Neural progenitor cell (in vitro differentiated cells): ENCODE measurements at regions not wholly inside any gene's neighbourhood (a gene's known extent, or its start where the extent isn't known, plus 50 kb on each side); places are given as distances from the start of the nearest gene placed in this dataset.

Experiments
- EZH2 ChIP-seq: fragments of 200-600 bp; sonication (generic); IDR thresholded peaks from 2 replicates; pipeline ENCODE4 v1.6.1; 2017; ENCODE audit warnings: antibody characterized with exemption, mild to moderate bottlenecking, moderate library complexity
- EZH2phosphoT487 ChIP-seq: fragments of 200-600 bp; sonication (generic); IDR thresholded peaks from 2 replicates; pipeline ENCODE4 v1.6.1; 2017; ENCODE audit warnings: antibody characterized with exemption
- TF ChIP-seq, protein P1 (sequence below): fragments of 200-600 bp; sonication (generic); IDR thresholded peaks from 2 replicates; pipeline ENCODE4 v1.5.1; 2017; ENCODE audit warnings: antibody characterized with exemption, mild to moderate bottlenecking

DNA sequence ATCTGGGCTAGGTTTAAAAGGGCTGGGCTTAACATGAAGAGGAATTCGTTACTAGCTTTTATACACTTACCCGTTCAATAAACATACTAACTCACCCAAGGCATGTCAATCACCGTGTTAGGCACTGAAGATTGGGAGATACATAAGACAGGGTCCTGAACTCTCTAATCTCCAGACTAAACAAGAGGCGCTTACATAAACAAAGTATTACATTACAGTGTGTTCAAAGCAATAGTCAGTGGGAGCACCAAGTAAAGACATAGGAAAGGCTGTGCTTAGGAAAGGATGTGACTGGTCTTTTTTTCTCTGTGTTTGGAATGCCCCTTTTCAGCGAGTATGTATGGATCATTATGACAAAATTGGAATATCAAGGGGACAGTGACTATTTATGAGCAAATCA is 203.6 kb upstream of the ADRA1B start:
- TF ChIP-seq EZH2phosphoT487 (no peak), EZH2 (no peak)
- TF ChIP-seq, protein P1, sequence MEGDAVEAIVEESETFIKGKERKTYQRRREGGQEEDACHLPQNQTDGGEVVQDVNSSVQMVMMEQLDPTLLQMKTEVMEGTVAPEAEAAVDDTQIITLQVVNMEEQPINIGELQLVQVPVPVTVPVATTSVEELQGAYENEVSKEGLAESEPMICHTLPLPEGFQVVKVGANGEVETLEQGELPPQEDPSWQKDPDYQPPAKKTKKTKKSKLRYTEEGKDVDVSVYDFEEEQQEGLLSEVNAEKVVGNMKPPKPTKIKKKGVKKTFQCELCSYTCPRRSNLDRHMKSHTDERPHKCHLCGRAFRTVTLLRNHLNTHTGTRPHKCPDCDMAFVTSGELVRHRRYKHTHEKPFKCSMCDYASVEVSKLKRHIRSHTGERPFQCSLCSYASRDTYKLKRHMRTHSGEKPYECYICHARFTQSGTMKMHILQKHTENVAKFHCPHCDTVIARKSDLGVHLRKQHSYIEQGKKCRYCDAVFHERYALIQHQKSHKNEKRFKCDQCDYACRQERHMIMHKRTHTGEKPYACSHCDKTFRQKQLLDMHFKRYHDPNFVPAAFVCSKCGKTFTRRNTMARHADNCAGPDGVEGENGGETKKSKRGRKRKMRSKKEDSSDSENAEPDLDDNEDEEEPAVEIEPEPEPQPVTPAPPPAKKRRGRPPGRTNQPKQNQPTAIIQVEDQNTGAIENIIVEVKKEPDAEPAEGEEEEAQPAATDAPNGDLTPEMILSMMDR: no peak
